Mesendoderm (in vitro differentiated cells): ENCODE measurements at regions not wholly inside any gene's neighbourhood (a gene's known extent, or its start where the extent isn't known, plus 50 kb on each side); places are given as distances from the start of the nearest gene placed in this dataset.

Experiments
- DNase-seq: peaks from one replicate; pipeline ENCODE4 v3.0.0; 2013
- H2AK5ac ChIP-seq: 2 replicates; pipeline ENCODE4 v1.6.1; 2013; ENCODE audit warnings: low read length, inconsistent platforms
- H2BK120ac ChIP-seq: 2 replicates; pipeline ENCODE4 v1.6.1; 2013; ENCODE audit warnings: low read depth, mild to moderate bottlenecking, low read length, moderate library complexity, mixed read lengths
- H2BK15ac ChIP-seq: replicated peaks from 2 replicates; pipeline ENCODE4 v1.6.1; 2013; ENCODE audit warnings: low read depth, mild to moderate bottlenecking, moderate library complexity
- H2BK5ac ChIP-seq: 2 replicates; pipeline ENCODE4 v1.6.1; 2013; ENCODE audit warnings: low read length, inconsistent platforms
- H3K18ac ChIP-seq: 2 replicates; pipeline ENCODE4 v1.6.1; 2013; ENCODE audit warnings: mild to moderate bottlenecking, low read length, mixed read lengths
- H3K23ac ChIP-seq: one replicate; pipeline ENCODE4 v1.6.1; 2013; ENCODE audit warnings: low read length
- H3K27ac ChIP-seq: 2 replicates; pipeline ENCODE4 v1.5.1; 2013; ENCODE audit warnings: low read depth, mild to moderate bottlenecking, inconsistent platforms, low read length, moderate library complexity
- H3K27me3 ChIP-seq: 2 replicates; pipeline ENCODE4 v1.6.1; 2013; ENCODE audit warnings: low read length, control low read depth, mild to moderate bottlenecking, inconsistent platforms; ENCODE audit not compliant: insufficient read depth, poor library complexity
- H3K36me3 ChIP-seq: 2 replicates; pipeline ENCODE4 v1.6.1; 2013; ENCODE audit warnings: low read length, inconsistent platforms; ENCODE audit not compliant: control insufficient read depth, insufficient read depth
- H3K4ac ChIP-seq: one replicate; pipeline ENCODE4 v1.6.1; 2013; ENCODE audit warnings: low read depth, mild to moderate bottlenecking, low read length, moderate library complexity
- H3K4me1 ChIP-seq: 2 replicates; pipeline ENCODE4 v1.6.1; 2013; ENCODE audit warnings: low read depth, low read length, inconsistent platforms; ENCODE audit not compliant: control insufficient read depth
- H3K4me2 ChIP-seq: 2 replicates; pipeline ENCODE4 v1.6.1; 2013; ENCODE audit warnings: low read length
- H3K4me3 ChIP-seq: 2 replicates; pipeline ENCODE4 v1.5.1; 2013; ENCODE audit warnings: mild to moderate bottlenecking, low read length
- H3K56ac ChIP-seq: one replicate; pipeline ENCODE4 v1.6.1; 2013; ENCODE audit warnings: low read length
- H3K79me1 ChIP-seq: 2 replicates; pipeline ENCODE4 v1.6.1; 2013; ENCODE audit warnings: low read length, inconsistent platforms
- H3K79me2 ChIP-seq: 2 replicates; pipeline ENCODE4 v1.6.1; 2013; ENCODE audit warnings: mild to moderate bottlenecking, low read length; ENCODE audit not compliant: control insufficient read depth, insufficient read depth
- H3K9ac ChIP-seq: 2 replicates; pipeline ENCODE4 v1.6.1; 2013; ENCODE audit warnings: low read length, inconsistent platforms
- H4K5ac ChIP-seq: one replicate; pipeline ENCODE4 v1.6.1; 2013; ENCODE audit warnings: low read length
- H4K8ac ChIP-seq: one replicate; pipeline ENCODE4 v1.6.1; 2013; ENCODE audit warnings: low read depth, mild to moderate bottlenecking, control low read depth, low read length, moderate library complexity
- WGBS: extraction: QIAGEN DNeasy Blood & Tissue Kit; methylation state at CpG from one replicate; pipeline ENCODE4 v1.1.7; 2013; ENCODE audit warnings: low lambda C conversion rate, missing lambda C conversion rate; ENCODE audit not compliant: insufficient coverage; ENCODE audit errors: extremely low coverage; 5-methylcytosine and 5-hydroxymethylcytosine counted together

- H3K36me3 ChIP-seq, result no peaks in the 10 kb centered on the region
- no peak for DNase-seq
- no peak overlapping the region for H3K4me3 ChIP-seq
- no peaks in the 10 kb centered on the region for H3K4me1 ChIP-seq
- no peak overlapping the region for H2BK5ac ChIP-seq
- H3K56ac ChIP-seq, result no peak overlapping the region
- H3K79me1 ChIP-seq, result no peaks in the 10 kb centered on the region
- no CpG with 5 or more reads among the region's 2 CpGs for WGBS
- no peak overlapping the region for H2BK15ac ChIP-seq
- H3K18ac ChIP-seq, result no peak overlapping the region
- no peak overlapping the region for H2AK5ac ChIP-seq
- no peak overlapping the region for H3K23ac ChIP-seq
- no peak overlapping the region for H3K4me2 ChIP-seq
- H3K27me3 ChIP-seq, result no peaks in the 10 kb centered on the region
- no peak overlapping the region for H4K5ac ChIP-seq
- no peak overlapping the region for H3K27ac ChIP-seq
- no peak overlapping the region for H2BK120ac ChIP-seq
- H3K9ac ChIP-seq, result no peak overlapping the region
- no peak overlapping the region for H4K8ac ChIP-seq
- H3K79me2 ChIP-seq, result no peaks in the 10 kb centered on the region
- H3K4ac ChIP-seq, result no peak overlapping the region
These were observed 389.9 kb upstream of the PCDH9 start for GRCh38 chr13:67619995-67620380.

- Histone ChIP-seq H2BK15ac (no peak overlapping the region), H4K8ac (no peak overlapping the region), H3K18ac (no peak overlapping the region), H3K79me1 (no peaks in the 10 kb centered on the region), H4K5ac (no peak overlapping the region), H2BK5ac (no peak overlapping the region), H3K27ac (no peak overlapping the region), H3K23ac (no peak overlapping the region), H3K4me3 (no peak overlapping the region), H3K27me3 (no peaks in the 10 kb centered on the region), H3K4me2 (no peak overlapping the region), H3K79me2 (no peaks in the 10 kb centered on the region), H3K9ac (no peak overlapping the region), H3K36me3 (no peaks in the 10 kb centered on the region), H2AK5ac (no peak overlapping the region), H3K56ac (no peak overlapping the region), H3K4ac (no peak overlapping the region), H2BK120ac (no peak overlapping the region), H3K4me1 (no peaks in the 10 kb centered on the region)
- DNase-seq, result no peak
These were observed 389.3 kb upstream of the PCDH9 start for GRCh38 chr13:67619351-67619994.

- H3K4me1 ChIP-seq, result no peaks in the 10 kb centered on the region
- H2BK120ac ChIP-seq, result no peak overlapping the region
- H2AK5ac ChIP-seq, result no peak overlapping the region
- no peaks in the 10 kb centered on the region for H3K79me1 ChIP-seq
- no peak overlapping the region for H3K4ac ChIP-seq
- no peaks in the 10 kb centered on the region for H3K79me2 ChIP-seq
- DNase-seq, result no peak
- H3K36me3 ChIP-seq, result no peaks in the 10 kb centered on the region
- H3K4me3 ChIP-seq, result no peak overlapping the region
- H3K4me2 ChIP-seq, result no peak overlapping the region
- H4K8ac ChIP-seq, result no peak overlapping the region
- no peak overlapping the region for H4K5ac ChIP-seq
- no peak overlapping the region for H3K56ac ChIP-seq
- no peak overlapping the region for H2BK15ac ChIP-seq
- no CpG with 5 or more reads among the region's 1 CpG for WGBS
- H3K9ac ChIP-seq, result no peak overlapping the region
- no peak overlapping the region for H3K23ac ChIP-seq
- no peak overlapping the region for H3K18ac ChIP-seq
- H3K27ac ChIP-seq, result no peak overlapping the region
- H2BK5ac ChIP-seq, result no peak overlapping the region
- no peaks in the 10 kb centered on the region for H3K27me3 ChIP-seq
These were observed 384.4 kb upstream of the PCDH9 start for GRCh38 chr13:67614579-67614978.

- H2BK5ac ChIP-seq, result no peak overlapping the region
- H4K5ac ChIP-seq, result no peak overlapping the region
- no peaks in the 10 kb centered on the region for H3K79me2 ChIP-seq
- H3K4ac ChIP-seq, result no peak overlapping the region
- no CpG with 5 or more reads among the region's 7 CpGs for WGBS
- H3K4me3 ChIP-seq, result no peak overlapping the region
- no peaks in the 10 kb centered on the region for H3K36me3 ChIP-seq
- H3K9ac ChIP-seq, result no peak overlapping the region
- H3K4me1 ChIP-seq, result no peaks in the 10 kb centered on the region
- DNase-seq, result no peak
- no peak overlapping the region for H3K4me2 ChIP-seq
- H3K18ac ChIP-seq, result no peak overlapping the region
- no peak overlapping the region for H2BK120ac ChIP-seq
- no peak overlapping the region for H2BK15ac ChIP-seq
- H3K27me3 ChIP-seq, result no peaks in the 10 kb centered on the region
- no peak overlapping the region for H3K56ac ChIP-seq
- no peak overlapping the region for H3K27ac ChIP-seq
- H4K8ac ChIP-seq, result no peak overlapping the region
- no peak overlapping the region for H2AK5ac ChIP-seq
- no peak overlapping the region for H3K23ac ChIP-seq
- no peaks in the 10 kb centered on the region for H3K79me1 ChIP-seq
These were observed 383.9 kb upstream of the PCDH9 start for GRCh38 chr13:67614013-67614412.

GRCh38 chr13:67588607-67589006 lies 358.5 kb upstream of the PCDH9 start:
- Histone ChIP-seq H2AK5ac (no peak overlapping the region), H3K4me1 (no peaks in the 10 kb centered on the region), H3K4me2 (no peak overlapping the region), H3K9ac (no peak overlapping the region), H2BK5ac (no peak overlapping the region), H3K4ac (no peak overlapping the region), H3K79me2 (no peaks in the 10 kb centered on the region), H2BK120ac (no peak overlapping the region), H3K27ac (no peak overlapping the region), H3K18ac (no peak overlapping the region), H3K4me3 (no peak overlapping the region), H4K8ac (no peak overlapping the region), H4K5ac (no peak overlapping the region), H2BK15ac (no peak overlapping the region), H3K79me1 (no peaks in the 10 kb centered on the region), H3K23ac (no peak overlapping the region), H3K36me3 (no peaks in the 10 kb centered on the region), H3K56ac (no peak overlapping the region), H3K27me3 (no peaks in the 10 kb centered on the region)
- WGBS, result no CpG with 5 or more reads among the region's 4 CpGs
- DNase-seq, result peak; percentile 24

GRCh38 chr13:67577361-67577760 lies 347.2 kb upstream of the PCDH9 start:
- Histone ChIP-seq H4K8ac (no peak overlapping the region), H3K27ac (no peak overlapping the region), H2BK15ac (no peak overlapping the region), H3K18ac (no peak overlapping the region), H3K27me3 (no peaks in the 10 kb centered on the region), H4K5ac (no peak overlapping the region), H3K23ac (no peak overlapping the region), H3K56ac (no peak overlapping the region), H3K79me1 (no peaks in the 10 kb centered on the region), H3K9ac (no peak overlapping the region), H3K4me2 (no peak overlapping the region), H3K4ac (no peak overlapping the region), H3K36me3 (no peaks in the 10 kb centered on the region), H2BK120ac (no peak overlapping the region), H2BK5ac (no peak overlapping the region), H3K4me1 (no peaks in the 10 kb centered on the region), H2AK5ac (no peak overlapping the region), H3K79me2 (no peaks in the 10 kb centered on the region), H3K4me3 (no peak overlapping the region)
- no CpG with 5 or more reads among the region's 1 CpG for WGBS
- no peak for DNase-seq
